Psoas muscle (tissue), 7 donors: ENCODE measurements at regions not wholly inside any gene's neighbourhood (a gene's known extent, or its start where the extent isn't known, plus 50 kb on each side); places are given as distances from the start of the nearest gene placed in this dataset.

Experiments
- ATAC-seq, 4 donors: fragments of 200-7000 bp; cut with Tn5 transposase; one replicate each; pipeline ENCODE4 v1.9.1; 2020; ENCODE audit warnings: moderate library complexity in 3 of 4, mild to moderate bottlenecking in 2 of 4
- DNase-seq, 2 donors: peaks; one replicate each; pipeline ENCODE4 v3.0.0-alpha.2; 2020
- H3K27ac ChIP-seq: fragments of 200-600 bp; one replicate; pipeline ENCODE4 v1.8.0; 2022
- H3K27me3 ChIP-seq, 3 donors: fragments of 200-600 bp in 1 of 3; one replicate each; pipeline versions ENCODE4 v1.6.1 to v1.8.0; 2013 to 2022; ENCODE audit warnings: low read length in 2 of 3, mild to moderate bottlenecking in 2 of 3, moderate library complexity in 1 of 3; ENCODE audit not compliant: insufficient read depth in 3 of 3
- H3K36me3 ChIP-seq, 2 donors: fragments of 200-600 bp in 1 of 2; one replicate each; pipeline versions ENCODE4 v1.6.1 to v1.8.0; 2013 to 2022; ENCODE audit warnings: low read depth in 1 of 2, mild to moderate bottlenecking in 1 of 2, moderate library complexity in 1 of 2; ENCODE audit not compliant: insufficient read depth in 1 of 2
- H3K4me1 ChIP-seq: fragments of 200-600 bp; one replicate; pipeline ENCODE4 v1.8.0; 2022
- H3K4me3 ChIP-seq: fragments of 200-600 bp; one replicate; pipeline ENCODE4 v1.8.0; 2022; ENCODE audit warnings: mild to moderate bottlenecking
- H3K9me3 ChIP-seq: fragments of 200-600 bp; one replicate; pipeline ENCODE4 v1.8.0; 2022
- CTCF ChIP-seq: fragments of 200-600 bp; IDR thresholded peaks from one replicate; pipeline ENCODE4 v1.8.0; 2022; ENCODE audit warnings: antibody characterized with exemption
- WGBS, 3 donors: extraction: QIAGEN DNeasy Blood & Tissue Kit; methylation state at CpG; one replicate each; pipeline versions ENCODE4 v1.1.6 to v1.1.7; 2013; 5-methylcytosine and 5-hydroxymethylcytosine counted together
- intact Hi-C, 2 donors: fragments of 100-400 bp; cut with DNase I; formaldehyde crosslinking; loops; one replicate each; pipeline versions ENCODE4 v1.11.0 to v1.14.2; 2022
- donor health status: healthy with polysubstance abuse.
- donor health status: DM: no; HTN: no; CAD: no; lungs with moderate emphysema.
- donor health status: Bipolar disorder and iron deficiency.
- donor health status: healthy.
- donor health status: DM: yes; HTN: yes; CAD: no.
- donor health status: DM: no; HTN: no; CAD: no.
- donor health status: DM: yes; HTN: yes; CAD: no.

- ATAC-seq, result no peak
- 81 to 88% (median 86%) methylated on average over 6 of the region's 6 CpGs for WGBS, 3 donors
- no peak for TF ChIP-seq CTCF
- H3K9me3 ChIP-seq, result no peaks in the 10 kb centered on the region
- no peaks in the 10 kb centered on the region for H3K4me1 ChIP-seq
- no peaks in the 10 kb centered on the region for H3K36me3 ChIP-seq
- no peak for DNase-seq
- intact Hi-C loops, result no loop called here
- H3K4me3 ChIP-seq, result no peak overlapping the region
- no peaks in the 10 kb centered on the region for H3K27me3 ChIP-seq
- no peak overlapping the region for H3K27ac ChIP-seq
Measured at GRCh38 chr1:234737967-234738314, 128.0 kb upstream of the IRF2BP2 start.

- intact Hi-C loops, result no loop called here
- DNase-seq (no peak), ATAC-seq (no peak)
- no peaks in the 10 kb centered on the region for H3K4me1 ChIP-seq
- no peak overlapping the region for H3K27ac ChIP-seq
- no peaks in the 10 kb centered on the region for H3K27me3 ChIP-seq
- H3K4me3 ChIP-seq, result no peak overlapping the region
- H3K36me3 ChIP-seq, result no peaks in the 10 kb centered on the region
- no peak for TF ChIP-seq CTCF
- WGBS, 3 donors, result 89 to 93% (median 93%) methylated on average over 14 of the region's 14 CpGs
- no peaks in the 10 kb centered on the region for H3K9me3 ChIP-seq
Measured at GRCh38 chr1:234735916-234736315, 125.9 kb upstream of the IRF2BP2 start.

- Histone ChIP-seq H3K9me3 (no peaks in the 10 kb centered on the region), H3K4me3 (no peak overlapping the region), H3K4me1 (no peaks in the 10 kb centered on the region), H3K27me3 (no peaks in the 10 kb centered on the region), H3K36me3 (no peaks in the 10 kb centered on the region), H3K27ac (no peak overlapping the region)
- DNase-seq (no peak), ATAC-seq (no peak)
- intact Hi-C loops, result no loop called here
- WGBS, 3 donors, result 92 to 95% (median 95%) methylated on average over 14 of the region's 14 CpGs
- no peak for TF ChIP-seq CTCF
Measured at GRCh38 chr1:234735476-234735875, 125.5 kb upstream of the IRF2BP2 start.

GRCh38 chr1:234734869-234735268, 124.9 kb upstream of the IRF2BP2 start:
- Histone ChIP-seq H3K4me1 (no peaks in the 10 kb centered on the region), H3K27me3 (no peaks in the 10 kb centered on the region), H3K9me3 (no peaks in the 10 kb centered on the region), H3K4me3 (no peak overlapping the region), H3K27ac (no peak overlapping the region), H3K36me3 (no peaks in the 10 kb centered on the region)
- 29 to 41% (median 34%) methylated on average over 9 of the region's 9 CpGs for WGBS, 3 donors
- no peak for DNase-seq
- ATAC-seq, result peak; percentile 36 to 67 (median 48)
- no peak for TF ChIP-seq CTCF
- intact Hi-C loops, result no loop called here

GRCh38 chr1:234734412-234734835, 124.4 kb upstream of the IRF2BP2 start:
- no peak overlapping the region for H3K4me3 ChIP-seq
- no peak for TF ChIP-seq CTCF
- H3K27me3 ChIP-seq, result no peaks in the 10 kb centered on the region
- DNase-seq (no peak), ATAC-seq (peak; percentile 27 to 51 (median 38))
- H3K36me3 ChIP-seq, result no peaks in the 10 kb centered on the region
- no peaks in the 10 kb centered on the region for H3K9me3 ChIP-seq
- intact Hi-C loops, result no loop called here
- WGBS, 3 donors, result 40 to 51% (median 45%) methylated on average over 13 of the region's 13 CpGs
- no peaks in the 10 kb centered on the region for H3K4me1 ChIP-seq
- H3K27ac ChIP-seq, result no peak overlapping the region
